Ovary (tissue), 3 donors: ENCODE measurements at regions not wholly inside any gene's neighbourhood (a gene's known extent, or its start where the extent isn't known, plus 50 kb on each side); places are given as distances from the start of the nearest gene placed in this dataset.

Experiments
- CTCF ChIP-seq, 3 donors: fragments of 450-650 bp in 2 of 3; fragments of 200-600 bp in 1 of 3; IDR thresholded peaks; one replicate each; pipeline versions ENCODE4 v1.5.1 to v1.8.0; 2016 to 2022; ENCODE audit warnings: antibody characterized with exemption in 3 of 3, mild to moderate bottlenecking in 1 of 3
- EP300 ChIP-seq: sonication (generic); formaldehyde crosslinking; IDR thresholded peaks from one replicate; pipeline ENCODE4 v1.6.1; 2017; ENCODE audit warnings: antibody characterized with exemption
- donor health status: DM: no; HTN: no; CAD: no.

DNA sequence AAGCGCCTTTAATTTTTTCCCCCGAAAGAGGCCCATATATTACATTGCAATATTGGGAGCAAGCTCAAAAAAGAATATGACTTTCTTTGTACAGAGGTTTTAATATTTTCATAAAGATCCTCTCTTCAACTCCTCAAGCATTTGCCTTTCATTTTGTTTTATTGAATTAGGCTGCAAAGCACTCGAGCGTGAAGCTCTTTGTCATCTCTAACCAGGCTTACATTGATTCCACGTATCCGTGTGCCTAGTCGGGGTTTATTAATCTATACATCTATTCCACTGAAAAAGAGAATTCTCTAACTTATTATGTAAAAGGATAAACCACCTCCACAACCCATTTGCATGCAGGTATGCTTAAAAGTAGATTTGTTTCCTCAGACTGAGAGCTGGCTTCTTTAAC, 234.8 kb upstream of the TMPO start:
- TF ChIP-seq CTCF (IDR thresholded peaks at IDR 0.05) = no peak
- no peak for TF ChIP-seq EP300
